Heart right ventricle (tissue), 16 donors: ENCODE measurements at regions not wholly inside any gene's neighbourhood (a gene's known extent, or its start where the extent isn't known, plus 50 kb on each side); places are given as distances from the start of the nearest gene placed in this dataset.

Source experiments
- ATAC-seq, 8 donors: fragments of 200-7000 bp; cut with Tn5 transposase; one replicate each; pipeline ENCODE4 v1.9.1; 2020; ENCODE audit warnings: mild to moderate bottlenecking in 8 of 8, moderate library complexity in 8 of 8, moderate number of reproducible peaks in 1 of 8
- DNase-seq, 2 donors: peaks; one replicate each; pipeline ENCODE4 v3.0.0-alpha.2; 2020
- H3K27ac ChIP-seq, 10 donors: fragments of 200-600 bp; sonication (generic) in 2 of 10; one replicate each; pipeline versions ENCODE4 v1.5.0 to v1.8.0; 2020 to 2022; ENCODE audit warnings: mild to moderate bottlenecking in 3 of 10
- H3K27me3 ChIP-seq, 7 donors: fragments of 200-600 bp; one replicate each; pipeline ENCODE4 v1.8.0; 2021 to 2022; ENCODE audit warnings: mild to moderate bottlenecking in 2 of 7
- H3K36me3 ChIP-seq, 9 donors: fragments of 200-600 bp; sonication (generic) in 1 of 9; one replicate each; pipeline versions ENCODE4 v1.5.0 to v1.8.0; 2020 to 2022; ENCODE audit warnings: mild to moderate bottlenecking in 2 of 9
- H3K4me1 ChIP-seq, 9 donors: fragments of 200-600 bp; sonication (generic) in 1 of 9; one replicate each; pipeline versions ENCODE4 v1.5.0 to v1.8.0; 2020 to 2022; ENCODE audit warnings: mild to moderate bottlenecking in 4 of 9
- H3K4me3 ChIP-seq, 10 donors: fragments of 200-600 bp; sonication (generic) in 2 of 10; one replicate each; pipeline versions ENCODE4 v1.5.0 to v1.8.0; 2020 to 2022; ENCODE audit warnings: mild to moderate bottlenecking in 7 of 10, moderate library complexity in 2 of 10
- H3K9me3 ChIP-seq, 11 donors: fragments of 200-600 bp in 10 of 11; sonication (generic) in 2 of 11; one replicate each; pipeline versions ENCODE4 v1.5.0 to v1.8.0; 2013 to 2022; ENCODE audit warnings: mild to moderate bottlenecking in 2 of 11, control low read depth in 1 of 11, moderate library complexity in 1 of 11
- WGBS, 2 donors: extraction: QIAGEN DNeasy Blood & Tissue Kit; methylation state at CpG; one replicate each; pipeline ENCODE4 v1.1.7; 2013; ENCODE audit warnings: inconsistent platforms in 1 of 2; 5-methylcytosine and 5-hydroxymethylcytosine counted together
- intact Hi-C, 10 donors: fragments of 100-400 bp; cut with DNase I; formaldehyde crosslinking; loops; one replicate each; pipeline versions ENCODE4 v1.11.1 to v1.14.2; 2022
- TF ChIP-seq, protein P1 (sequence below), 9 donors: fragments of 200-600 bp; sonication (generic) in 2 of 9; IDR thresholded peaks; one replicate each; pipeline versions ENCODE4 v1.5.0 to v1.8.0; 2021 to 2022; ENCODE audit warnings: antibody characterized with exemption in 9 of 9, mild to moderate bottlenecking in 5 of 9, moderate library complexity in 1 of 9
- donor health status: Arrhythmogenic right ventricular cardiomyopathy.
- donor health status: ischemic (EF 13 %, LVEDD 7.1; RV severe dilation, severe dysfunction).
- donor health status: healthy with polysubstance abuse.
- donor health status: DM: no; HTN: yes; CAD: no.
- donor health status: DM: no; HTN: no; CAD: no.
- donor health status: ischemic (EF 25% LVEDD 6.9; RV normal size, moderate dysfunction).
- donor health status: ischemic (EF 25% LVEDD 5.7; RV mildly dilated, moderate dysfunction).
- donor health status: healthy.
- donor health status: DM: yes; HTN: yes; CAD: no.
- donor health status: Ischemic cardiomyopathy.
- donor health status: ischemic (EF 35%, LVEDD 5.7; RV mildly dilated, moderate dysfunction).
- donor health status: nonischemic (EF 11% LVEDD 7.7; RV severe dilation, severe dysfunction).
- donor health status: DM: yes; HTN: yes; CAD: no.
- donor health status: PGD.
- donor health status: ischemic (EF 29% LVEDD 5.4; RV normal size, mild dysfunction).
- donor health status: nonischemic (EF 23%, LVEDD 6.1; RV moderate dilation, normal function).

DNA sequence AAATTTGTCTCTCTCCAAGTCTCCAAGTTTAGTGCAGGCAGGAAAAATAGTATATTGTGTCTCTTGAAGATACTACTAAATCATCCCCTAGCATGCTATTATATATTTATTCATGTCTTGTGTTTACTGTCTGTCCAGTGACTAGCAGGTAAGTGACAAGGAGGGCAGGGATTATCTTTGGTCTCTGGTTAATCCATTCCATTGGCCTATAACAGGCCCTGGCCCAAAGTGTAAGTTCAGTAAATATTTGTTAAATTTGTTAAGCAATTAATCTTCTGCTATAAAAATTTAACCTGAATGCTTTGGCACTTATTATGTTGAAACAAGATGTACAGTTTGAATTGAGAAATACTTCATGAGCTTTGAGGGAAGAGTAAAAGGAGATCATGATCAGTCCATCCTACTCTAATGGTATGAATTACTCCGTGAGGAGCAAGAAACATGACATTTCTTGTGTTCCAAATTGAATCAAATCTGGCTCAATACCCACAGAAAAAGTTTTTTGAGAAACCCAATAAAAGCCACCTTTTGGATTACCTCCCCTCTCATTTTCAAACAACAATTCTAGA, 219.7 kb downstream of the DTWD2 start:
- TF ChIP-seq, protein P1, sequence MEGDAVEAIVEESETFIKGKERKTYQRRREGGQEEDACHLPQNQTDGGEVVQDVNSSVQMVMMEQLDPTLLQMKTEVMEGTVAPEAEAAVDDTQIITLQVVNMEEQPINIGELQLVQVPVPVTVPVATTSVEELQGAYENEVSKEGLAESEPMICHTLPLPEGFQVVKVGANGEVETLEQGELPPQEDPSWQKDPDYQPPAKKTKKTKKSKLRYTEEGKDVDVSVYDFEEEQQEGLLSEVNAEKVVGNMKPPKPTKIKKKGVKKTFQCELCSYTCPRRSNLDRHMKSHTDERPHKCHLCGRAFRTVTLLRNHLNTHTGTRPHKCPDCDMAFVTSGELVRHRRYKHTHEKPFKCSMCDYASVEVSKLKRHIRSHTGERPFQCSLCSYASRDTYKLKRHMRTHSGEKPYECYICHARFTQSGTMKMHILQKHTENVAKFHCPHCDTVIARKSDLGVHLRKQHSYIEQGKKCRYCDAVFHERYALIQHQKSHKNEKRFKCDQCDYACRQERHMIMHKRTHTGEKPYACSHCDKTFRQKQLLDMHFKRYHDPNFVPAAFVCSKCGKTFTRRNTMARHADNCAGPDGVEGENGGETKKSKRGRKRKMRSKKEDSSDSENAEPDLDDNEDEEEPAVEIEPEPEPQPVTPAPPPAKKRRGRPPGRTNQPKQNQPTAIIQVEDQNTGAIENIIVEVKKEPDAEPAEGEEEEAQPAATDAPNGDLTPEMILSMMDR (IDR thresholded peaks at IDR 0.05), result no peak
- intact Hi-C loops, result no loop called here
- H3K27ac ChIP-seq, result no peak overlapping the region
- no peak overlapping the region for H3K4me3 ChIP-seq
- 70 to 75% methylated on average over 1 of the region's 1 CpG for WGBS, 2 donors
- H3K4me1 ChIP-seq, result no peaks in the 10 kb centered on the region
- no peak for ATAC-seq
- DNase-seq, result no peak
- no peaks in the 10 kb centered on the region for H3K27me3 ChIP-seq
- H3K36me3 ChIP-seq, result no peaks in the 10 kb centered on the region
- peaks cover 0 to 12% (median 0%) of the 10 kb centered on the region in 11 donors for H3K9me3 ChIP-seq

DNA sequence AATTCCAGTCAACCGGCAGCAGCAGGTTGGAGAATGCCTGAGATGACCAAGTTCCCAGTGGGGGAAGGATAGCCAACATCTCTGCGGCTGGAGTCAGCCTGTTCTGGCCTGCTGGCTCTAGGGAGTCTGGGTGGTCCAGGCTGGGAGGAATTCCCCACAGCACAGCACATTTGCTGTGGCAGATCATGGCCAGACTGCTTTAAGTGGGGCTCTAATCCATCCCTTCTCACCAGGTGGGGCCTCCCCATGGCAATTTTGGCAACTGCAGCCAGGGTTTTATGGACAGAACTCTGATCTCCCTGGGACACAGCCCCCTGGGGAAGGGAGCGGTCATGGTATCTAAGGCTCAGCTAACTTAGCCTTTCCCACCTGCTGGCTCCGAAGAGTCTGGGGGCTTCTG, 226.1 kb downstream of the DTWD2 start:
- intact Hi-C loops, result no loop called here
- no peaks in the 10 kb centered on the region for H3K36me3 ChIP-seq
- no peak for ATAC-seq
- no peak overlapping the region for H3K4me3 ChIP-seq
- TF ChIP-seq, protein P1 (IDR thresholded peaks at IDR 0.05), result no peak
- no peaks in the 10 kb centered on the region for H3K27me3 ChIP-seq
- H3K9me3 ChIP-seq, result peaks cover 0 to 12% (median 0%) of the 10 kb centered on the region in 11 donors
- peaks cover 0 to 5% (median 0%) of the 10 kb centered on the region in 9 donors for H3K4me1 ChIP-seq
- DNase-seq, result no peak
- H3K27ac ChIP-seq, result no peak overlapping the region
- WGBS, 2 donors, result 86 to 89% methylated on average over 4 of the region's 4 CpGs

DNA sequence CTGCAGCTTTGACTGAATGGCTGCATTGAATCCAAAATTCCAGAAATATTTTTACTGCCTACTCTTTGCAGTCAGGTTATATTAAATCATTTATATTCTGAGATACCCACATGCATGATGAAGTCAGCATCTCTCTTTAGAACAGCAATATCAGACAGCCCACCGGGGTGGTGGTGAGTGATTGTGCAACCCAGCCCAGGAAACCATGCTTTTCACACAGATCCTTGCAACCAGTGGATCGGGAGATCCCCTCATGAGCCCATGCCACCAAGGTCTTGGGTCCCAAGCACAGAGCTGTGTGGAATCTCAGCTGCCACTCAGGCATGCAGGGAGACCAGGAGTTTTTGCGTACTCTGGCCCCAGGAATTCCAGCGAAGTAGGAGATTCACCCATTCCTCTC, 226.5 kb downstream of the DTWD2 start:
- Histone ChIP-seq H3K27me3 (no peaks in the 10 kb centered on the region), H3K4me3 (no peak overlapping the region), H3K27ac (no peak overlapping the region), H3K36me3 (no peaks in the 10 kb centered on the region), H3K9me3 (peaks cover 0 to 12% (median 0%) of the 10 kb centered on the region in 11 donors), H3K4me1 (peaks cover 0 to 5% (median 0%) of the 10 kb centered on the region in 9 donors)
- no peak for DNase-seq
- ATAC-seq, result no peak
- TF ChIP-seq, protein P1 (IDR thresholded peaks at IDR 0.05), result no peak
- 66 to 68% methylated on average over 4 of the region's 4 CpGs for WGBS, 2 donors
- intact Hi-C loops, result no loop called here

DNA sequence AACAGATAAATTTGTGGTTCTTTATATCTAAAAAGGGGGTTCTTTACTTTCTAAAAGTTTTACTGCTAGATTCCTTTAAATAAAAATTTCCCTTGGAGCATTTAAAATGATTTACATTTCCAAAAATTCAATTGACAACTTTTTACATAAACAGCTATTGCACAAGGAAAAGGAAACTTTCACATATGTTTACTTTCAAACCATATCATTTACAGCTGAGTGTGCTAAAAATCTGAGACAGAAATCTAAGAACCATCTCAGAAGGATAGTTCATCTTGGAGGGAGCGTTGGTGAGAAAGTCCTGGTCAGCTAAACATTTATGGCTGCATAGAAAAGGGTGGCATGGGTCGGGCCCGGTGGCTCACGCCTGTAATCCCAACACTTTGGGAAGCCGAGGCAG, 235.4 kb downstream of the DTWD2 start:
- WGBS, 2 donors, result 92 to 96% methylated on average over 5 of the region's 5 CpGs
- no peaks in the 10 kb centered on the region for H3K4me1 ChIP-seq
- intact Hi-C loops, result no loop called here

More for the DNA sequence above, 235.4 kb downstream of the DTWD2 start:
- Histone ChIP-seq H3K36me3 (no peaks in the 10 kb centered on the region), H3K4me3 (no peak overlapping the region), H3K27ac (no peak overlapping the region), H3K9me3 (no peaks in the 10 kb centered on the region), H3K27me3 (no peaks in the 10 kb centered on the region)
- ATAC-seq, result no peak
- TF ChIP-seq, protein P1 (IDR thresholded peaks at IDR 0.05), result no peak
- no peak for DNase-seq
